ENCODE measurements at regions not wholly inside any gene's neighbourhood (a gene's known extent, or its start where the extent isn't known, plus 50 kb on each side); places are given as distances from the start of the nearest gene placed in this dataset.

- TF ChIP-seq CTCF (IDR thresholded peaks at IDR 0.05), result no peak
- TF ChIP-seq POLR2A (IDR thresholded peaks at IDR 0.05), result no peak
Observed at GRCh38 chr13:66189986-66190385, 1040.2 kb downstream of the PCDH9 start.
